ENCODE measurements at regions not wholly inside any gene's neighbourhood (a gene's known extent, or its start where the extent isn't known, plus 50 kb on each side); places are given as distances from the start of the nearest gene placed in this dataset.

DNA sequence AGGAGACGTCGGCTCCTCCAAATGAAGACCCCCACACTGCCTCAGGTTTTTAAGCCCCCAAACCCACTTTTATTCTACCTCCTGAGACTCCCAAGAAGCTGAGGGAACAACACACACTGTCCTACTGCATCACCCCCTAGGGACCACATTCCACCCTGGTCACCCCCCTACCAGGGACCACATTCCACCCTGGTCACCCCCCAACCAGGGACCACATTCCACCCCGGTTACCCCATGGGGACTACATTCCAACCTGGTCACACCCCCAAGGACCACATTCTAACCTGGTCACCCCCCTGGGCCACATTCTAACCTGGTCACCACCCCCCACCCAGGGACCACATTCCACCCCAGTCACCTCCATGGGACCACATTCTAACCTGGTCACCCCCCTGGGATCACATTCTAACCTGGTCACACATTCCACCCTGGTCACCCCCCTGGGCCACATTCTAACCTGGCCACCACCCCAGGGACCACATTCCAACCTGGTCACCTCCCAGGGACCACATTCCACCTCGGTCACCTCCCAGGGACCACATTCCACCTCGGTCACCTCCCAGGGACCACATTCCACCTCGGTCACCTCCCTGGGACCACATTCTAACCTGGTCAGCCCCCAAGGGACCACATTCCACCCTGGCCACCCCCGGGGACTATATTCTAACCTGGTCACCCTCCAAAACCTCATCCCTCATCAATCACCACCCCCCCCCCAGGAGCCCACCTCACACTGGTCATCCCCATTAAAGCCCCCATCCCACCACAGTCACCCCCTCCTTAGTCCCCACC, 587.6 kb downstream of the NPHP4 start:
- no peak for DNase-seq

DNA sequence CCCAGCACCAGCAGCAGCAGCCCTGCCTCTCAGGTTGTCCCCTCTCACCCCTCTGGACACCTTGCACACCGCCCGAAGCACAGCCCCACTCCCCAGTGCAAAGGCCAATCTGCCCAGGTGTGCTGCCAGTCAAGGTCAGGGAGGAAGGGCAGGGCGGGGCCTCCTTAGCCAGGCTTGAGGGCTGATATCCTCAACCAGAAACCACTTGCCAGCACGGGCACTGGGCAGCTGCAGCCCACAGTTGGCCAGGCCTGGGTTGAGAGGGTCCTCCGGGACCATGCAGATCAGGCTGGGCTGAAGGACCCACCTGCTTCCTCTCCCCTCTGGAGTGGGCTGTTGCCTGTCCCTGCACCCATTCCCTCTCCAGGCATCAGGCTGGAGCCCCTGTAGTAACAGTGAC, 588.3 kb downstream of the NPHP4 start:
- DNase-seq, result no peak

DNA sequence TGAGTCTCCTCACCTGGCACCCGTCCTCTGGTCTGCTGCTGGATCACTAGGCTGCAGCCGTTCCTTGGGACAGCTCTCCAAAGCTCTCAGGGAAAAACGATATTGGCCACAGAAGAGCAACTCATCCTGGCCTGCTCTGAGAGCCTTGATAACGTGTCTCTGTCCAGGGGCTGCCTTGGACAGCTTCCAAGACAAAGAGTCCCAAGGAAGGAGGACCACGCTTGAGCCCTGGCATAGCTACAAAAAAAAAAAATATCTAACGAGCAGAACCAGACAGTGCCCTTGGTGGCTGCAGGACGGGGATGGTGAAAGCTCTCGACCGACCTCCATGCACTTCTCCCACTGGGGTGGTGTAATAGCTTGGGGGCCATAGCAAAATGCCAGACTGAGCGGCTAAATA, 589.6 kb downstream of the NPHP4 start:
- DNase-seq, result no peak

DNA sequence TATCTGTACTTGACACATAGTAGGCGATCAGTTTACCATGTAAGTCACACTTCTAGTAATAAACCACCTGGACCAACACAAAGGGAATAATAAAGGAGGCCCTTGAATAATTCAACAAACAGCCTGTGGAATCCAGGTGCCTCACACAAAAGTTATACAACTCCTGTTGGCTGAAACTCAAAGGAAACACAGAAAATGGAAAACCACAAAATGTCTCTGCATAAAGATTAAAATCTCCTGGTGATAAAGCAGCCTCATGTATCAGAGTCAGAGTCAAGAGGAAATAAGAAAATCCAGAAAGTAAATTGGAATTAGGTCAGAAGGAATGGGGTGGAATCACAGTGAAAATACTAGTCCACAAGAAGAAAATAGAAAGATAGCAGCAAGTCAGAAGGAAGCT, 592.5 kb downstream of the NPHP4 start:
- DNase-seq, result no peak

DNA sequence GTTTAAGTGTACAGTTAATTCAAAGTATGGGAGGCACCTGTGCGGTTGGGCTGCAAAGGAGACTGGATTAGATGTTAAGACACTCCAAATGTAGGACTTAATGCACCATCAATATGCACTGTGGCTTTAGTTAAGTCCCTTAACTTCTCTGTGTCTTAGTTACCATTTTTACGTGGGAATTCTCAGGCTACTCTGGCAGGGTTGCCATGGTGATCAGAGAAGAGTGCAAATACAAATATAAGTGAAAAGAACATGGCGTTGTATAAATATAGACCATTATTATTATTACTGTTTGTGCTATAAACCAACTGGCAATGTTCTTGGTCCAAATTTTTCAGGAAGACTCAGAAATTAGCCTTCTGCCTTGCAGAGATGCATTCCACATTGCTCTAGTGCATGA, 595.6 kb downstream of the NPHP4 start:
- DNase-seq, result no peak

DNA sequence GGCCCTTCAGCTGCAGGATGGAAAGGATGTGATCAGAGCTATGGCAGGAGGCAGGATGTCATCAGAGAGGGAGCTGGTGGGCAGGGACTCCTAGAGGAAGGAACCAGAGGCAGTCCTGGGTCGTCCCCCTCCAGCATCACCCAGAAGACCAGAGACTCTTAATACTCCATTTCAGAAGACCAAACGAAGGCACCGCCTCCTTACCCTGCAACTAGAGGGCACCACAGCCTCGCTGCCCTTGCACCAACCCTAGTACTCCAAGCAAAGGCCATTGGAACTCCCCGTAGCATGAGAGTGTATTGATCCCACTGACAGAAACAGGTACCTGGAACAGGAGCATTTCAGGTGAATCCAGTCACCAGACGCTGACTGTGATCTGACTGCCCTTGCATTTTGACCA, 598.1 kb downstream of the NPHP4 start:
- no peak for DNase-seq

DNA sequence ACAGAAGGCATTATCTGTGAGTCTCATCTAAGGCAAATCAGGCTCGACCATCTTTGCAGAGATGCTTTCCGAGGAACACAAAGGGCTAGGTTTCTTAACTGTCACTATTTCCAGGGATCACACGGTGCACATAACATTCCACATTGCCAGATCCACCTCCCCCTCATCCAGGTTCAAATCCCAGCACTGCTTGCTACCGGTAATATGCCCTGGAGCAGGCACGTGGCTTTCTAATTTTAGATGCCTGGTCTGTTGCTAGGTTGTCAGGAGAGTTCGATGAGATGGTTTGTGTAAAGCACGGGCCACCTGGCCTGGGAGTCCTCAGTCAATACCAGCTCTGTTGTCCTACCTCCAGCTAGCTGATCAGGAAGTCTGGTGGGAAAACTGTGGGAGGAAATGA, 598.6 kb downstream of the NPHP4 start:
- DNase-seq, result no peak

DNA sequence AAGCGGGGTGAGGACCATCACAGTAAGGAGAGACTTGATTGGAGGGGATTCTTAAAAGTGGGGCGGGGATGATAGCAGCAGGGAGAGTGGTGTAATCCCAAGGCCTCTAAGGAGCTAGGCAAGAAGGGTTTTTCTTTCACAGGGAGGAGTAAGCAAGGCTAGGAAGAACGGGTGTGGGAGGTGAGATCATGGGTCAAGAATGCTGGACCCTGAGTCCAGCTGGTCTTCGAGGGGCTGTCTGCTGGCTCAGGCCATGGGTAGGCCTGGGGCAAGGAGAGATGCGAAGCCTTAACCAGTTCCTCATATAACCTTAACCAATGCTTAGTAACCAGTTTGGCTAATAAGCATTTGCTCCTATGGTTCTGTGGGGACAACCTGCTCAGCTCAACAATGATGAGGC, 599.1 kb downstream of the NPHP4 start:
- DNase-seq, result no peak

DNA sequence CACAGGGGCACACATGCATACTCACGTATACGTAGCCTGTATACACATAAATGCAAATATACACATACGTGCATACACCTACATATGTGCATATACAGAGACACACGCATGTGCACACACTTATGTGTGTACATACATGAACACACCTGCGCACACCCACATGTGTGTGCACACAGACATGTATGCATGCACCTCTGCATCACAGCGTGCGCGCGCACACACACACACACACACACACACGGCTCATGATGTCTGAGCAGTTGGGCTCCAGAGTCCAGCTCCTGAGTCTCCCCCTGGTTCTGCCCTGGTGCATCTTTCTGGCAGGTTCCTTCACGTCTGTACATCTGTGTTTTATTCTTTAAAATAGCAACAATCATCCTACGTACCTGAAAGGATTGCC, 600.5 kb downstream of the NPHP4 start:
- DNase-seq, result no peak

DNA sequence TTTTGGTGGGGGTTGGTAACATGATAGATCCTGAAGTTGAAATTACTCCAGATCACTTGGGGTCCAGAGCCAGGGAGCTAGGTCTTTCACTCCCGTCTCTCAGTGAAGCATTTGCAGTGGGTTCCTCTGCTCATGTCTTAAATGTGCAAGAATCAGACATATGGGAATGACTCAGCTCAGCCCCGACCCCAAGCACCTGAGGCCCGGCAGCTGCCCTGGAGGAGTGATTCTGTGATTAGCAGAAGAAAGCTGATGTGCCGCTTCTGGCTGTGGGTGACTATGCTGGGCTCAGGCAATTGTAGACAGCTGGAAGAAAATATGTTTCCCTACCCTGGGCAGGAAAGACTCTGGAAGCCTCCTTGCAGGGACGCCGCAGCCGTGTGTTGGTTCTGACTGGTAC, 601.7 kb downstream of the NPHP4 start:
- no peak for DNase-seq

DNA sequence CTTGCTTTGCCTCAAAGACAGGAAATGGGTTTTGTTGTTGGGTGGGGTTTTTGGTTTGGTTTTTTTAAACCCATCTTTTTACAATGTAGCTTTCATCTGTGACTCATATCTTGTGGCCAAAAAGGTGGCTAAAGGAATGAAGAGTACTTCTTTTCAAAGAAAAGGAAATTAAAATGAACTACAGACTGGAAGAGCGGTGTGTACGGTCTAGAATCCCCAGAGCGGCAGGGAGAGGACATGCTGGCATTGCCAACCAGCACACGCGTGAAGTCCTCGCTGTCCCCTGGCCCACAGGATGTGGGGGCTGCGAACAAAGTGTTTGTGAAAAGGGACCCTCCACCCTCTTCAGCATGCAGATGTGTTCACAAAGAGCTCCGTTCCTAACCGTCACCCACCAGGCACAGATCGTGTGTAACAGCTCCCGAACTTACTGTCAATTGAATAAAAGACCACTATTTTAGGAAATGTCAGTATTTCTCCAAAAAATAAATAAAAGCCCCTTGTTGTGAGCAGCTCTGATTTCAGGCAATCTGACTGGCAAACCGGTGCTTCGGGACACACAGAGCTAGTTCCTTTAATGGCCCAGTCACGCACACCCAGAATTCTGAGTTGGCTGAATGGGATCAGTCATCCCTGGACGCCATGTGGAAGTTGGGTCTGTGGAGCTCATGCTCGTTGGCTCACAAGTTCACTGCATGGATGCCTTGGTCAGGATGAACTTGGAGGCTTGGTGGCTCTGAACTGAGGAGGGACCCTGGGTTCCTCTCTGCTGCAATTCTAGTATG, 602.9 kb downstream of the NPHP4 start:
- no peak for DNase-seq

DNA sequence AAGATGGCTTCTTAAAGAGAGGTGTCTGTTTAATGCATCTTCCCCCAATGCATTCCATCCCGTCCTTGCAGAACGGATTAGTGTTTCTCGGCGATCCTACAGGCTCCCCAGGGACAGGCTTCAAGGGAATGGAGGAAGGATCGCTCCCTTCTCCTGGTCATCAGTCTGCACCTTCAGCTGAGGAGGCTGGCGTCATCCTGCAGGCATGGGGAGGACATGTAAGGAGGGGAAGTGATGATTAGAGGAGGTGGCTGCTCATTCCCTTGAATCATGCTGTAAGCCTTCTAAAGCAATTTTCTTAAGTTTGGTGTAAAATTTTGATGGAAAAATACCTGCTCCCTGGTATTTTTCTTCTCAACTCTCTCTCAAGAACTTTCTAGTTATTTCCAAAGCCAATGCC, 603.6 kb downstream of the NPHP4 start:
- no peak for DNase-seq

DNA sequence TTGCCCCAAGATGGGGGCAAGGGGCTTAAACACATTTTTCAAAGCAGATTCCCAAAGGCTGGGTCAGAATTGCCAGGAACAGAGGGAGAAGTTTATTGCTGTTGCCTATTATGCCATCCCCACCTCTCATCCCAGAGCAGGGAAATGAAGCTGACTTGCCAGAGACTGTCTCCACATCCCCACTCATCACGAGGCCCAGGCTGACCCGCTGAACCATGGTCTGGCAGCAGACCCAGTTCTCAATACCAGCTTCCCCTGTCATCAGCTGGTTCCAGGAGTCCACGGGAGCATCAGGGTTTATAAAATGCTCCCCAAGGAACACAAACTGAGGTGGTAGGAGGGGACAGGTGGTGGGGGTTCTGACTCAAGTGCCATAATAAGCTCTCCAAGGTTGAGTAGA, 605.9 kb downstream of the NPHP4 start:
- no peak for DNase-seq

DNA sequence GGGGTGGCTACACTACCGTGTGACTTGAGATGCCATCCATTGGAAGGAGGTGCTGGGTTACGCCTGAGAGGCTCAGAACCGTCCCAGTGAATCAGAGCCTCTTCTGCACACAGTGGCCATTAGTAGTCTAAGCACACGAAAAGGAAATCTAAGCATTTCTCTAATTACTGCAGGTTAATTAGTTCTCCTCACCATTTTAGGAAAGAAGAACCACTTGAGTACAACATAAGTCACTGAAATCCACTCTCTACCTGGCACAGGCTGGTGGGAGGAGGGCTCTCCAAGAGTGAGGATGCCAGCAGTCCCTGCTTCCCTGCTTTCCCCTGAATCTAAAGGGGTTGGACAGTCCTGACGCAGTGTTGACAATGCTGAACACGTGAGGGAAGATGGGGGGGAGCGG, 606.3 kb downstream of the NPHP4 start:
- no peak for DNase-seq

DNA sequence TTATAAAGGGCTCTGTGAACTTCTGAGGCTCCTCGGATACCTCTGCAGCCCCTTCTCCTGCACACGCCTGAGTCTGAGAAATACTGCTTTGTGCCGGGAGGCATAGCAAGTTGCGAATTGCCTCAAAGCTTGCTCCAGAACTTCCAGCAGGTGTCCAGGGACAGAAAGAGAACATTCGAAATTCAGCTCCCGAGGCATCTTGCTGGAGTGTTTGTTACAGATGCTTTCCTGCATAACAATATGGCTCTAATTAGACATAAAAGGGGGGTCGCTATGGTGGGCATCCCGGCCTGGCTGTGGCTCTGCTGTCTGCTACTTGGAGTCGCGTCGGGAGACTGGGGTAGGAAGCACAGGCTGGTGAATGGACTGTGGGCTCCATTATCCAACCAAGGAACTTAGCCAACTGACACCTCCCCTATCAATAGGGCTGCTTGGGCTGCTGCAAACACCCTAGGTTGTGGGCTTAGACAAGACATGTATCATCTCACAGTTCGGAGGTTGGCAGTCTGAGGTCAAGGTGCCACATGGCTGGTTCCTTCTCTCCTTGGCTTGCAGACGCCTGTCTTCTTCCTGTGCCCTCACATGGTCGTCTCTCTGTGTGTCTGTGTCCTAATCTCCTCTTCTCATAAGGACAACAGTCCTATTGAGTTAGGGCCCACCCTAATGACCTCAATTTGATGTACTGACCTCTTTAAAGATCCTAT, 607.0 kb downstream of the NPHP4 start:
- no peak for DNase-seq

DNA sequence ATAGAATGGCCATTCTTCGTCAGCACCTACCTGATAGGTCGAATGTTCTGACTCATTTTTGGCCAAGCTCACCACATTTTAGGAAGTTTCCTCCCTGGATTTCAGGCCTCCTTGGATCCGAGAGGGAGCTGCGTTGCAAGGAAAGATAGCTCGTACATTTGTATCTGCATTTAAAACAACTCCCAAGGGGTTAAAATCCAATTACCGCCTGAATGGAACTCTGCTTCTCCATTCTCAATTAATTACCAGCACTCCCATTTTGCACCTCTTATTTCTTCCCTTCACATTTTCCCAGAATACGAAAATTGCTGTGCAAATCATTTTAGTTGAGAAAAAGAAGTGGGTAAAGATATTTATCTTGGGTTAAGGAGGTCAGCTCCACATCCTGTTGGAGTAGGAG, 610.7 kb downstream of the NPHP4 start:
- DNase-seq, result no peak

DNA sequence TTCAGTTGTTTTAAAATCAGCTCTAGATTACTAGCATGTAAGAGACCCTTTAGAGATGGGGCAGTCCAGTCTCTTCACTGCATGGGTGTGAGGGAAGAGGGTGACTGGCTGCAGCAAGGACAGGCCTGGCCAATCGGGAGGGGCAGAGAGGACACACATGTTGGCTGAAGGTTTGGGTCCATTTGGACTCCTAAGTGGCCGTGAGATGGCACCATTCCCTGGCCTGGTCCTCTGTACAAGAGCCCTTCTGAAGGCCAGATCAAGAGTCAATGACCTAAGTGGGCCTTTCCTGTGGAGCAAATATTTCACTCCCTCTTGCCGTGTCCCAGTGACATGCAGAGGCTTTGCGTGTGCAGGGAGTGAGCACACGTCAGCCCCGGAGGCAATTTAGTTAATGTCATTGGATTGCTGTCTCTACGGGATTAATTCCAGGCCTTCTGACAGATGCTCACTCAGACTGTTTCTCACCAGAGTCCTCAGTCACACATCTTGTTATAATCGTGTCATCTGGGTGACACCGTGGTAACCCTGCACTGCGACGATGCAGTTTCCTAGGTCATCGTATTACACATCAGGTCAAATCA, 613.0 kb downstream of the NPHP4 start:
- DNase-seq, result no peak

DNA sequence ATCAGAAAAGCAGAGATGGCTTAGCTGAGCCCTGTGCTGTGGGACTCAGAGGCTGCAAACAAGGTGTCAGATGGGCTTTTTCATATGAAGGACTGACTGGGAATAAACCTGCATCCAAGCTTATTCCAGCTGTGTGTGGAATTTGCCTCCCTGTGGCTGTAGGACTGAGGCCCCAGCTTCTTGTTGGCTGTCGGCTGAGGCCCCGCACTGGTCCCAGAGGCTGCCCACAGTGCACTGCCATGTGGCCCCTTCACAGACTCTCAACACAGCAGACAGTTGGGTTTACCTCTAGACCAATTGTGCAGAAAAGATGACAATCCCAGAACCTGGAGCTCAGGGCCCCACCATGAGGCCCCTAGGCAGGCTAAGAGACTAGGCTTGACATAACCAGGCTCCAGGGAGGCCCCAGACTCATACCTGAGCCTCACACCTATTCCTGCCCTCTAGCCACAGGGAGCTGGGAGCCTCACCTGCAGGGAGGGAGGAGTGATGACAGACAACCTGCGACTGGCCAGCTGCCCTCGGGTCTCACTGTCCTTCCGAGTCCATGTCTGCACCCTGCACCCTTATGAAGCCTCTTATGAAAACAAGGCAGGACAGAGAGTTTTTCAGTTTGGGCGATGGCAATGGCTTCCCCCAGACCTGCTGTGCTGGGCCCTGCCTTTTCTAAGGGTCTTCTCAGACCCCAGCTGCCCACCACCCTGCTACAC, 615.5 kb downstream of the NPHP4 start:
- DNase-seq, result no peak

DNA sequence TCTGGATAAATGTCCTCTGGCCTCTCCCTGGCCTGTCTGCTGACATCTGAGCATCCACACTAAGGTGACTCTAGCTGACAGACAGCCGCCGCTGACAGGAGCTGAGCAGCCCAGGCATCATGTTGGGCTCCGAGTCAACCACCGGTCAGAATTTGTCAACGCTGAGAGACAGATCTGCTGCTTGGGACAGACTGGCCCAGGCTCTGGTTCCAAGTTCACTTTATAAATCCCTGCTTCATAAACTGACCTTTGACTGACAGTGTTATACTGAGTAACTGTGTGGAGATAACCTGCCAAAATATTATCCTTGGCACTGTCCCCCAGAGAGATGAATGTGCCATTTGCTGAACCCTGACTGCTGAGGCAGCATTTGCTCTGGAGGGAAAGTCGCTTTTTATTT, 616.7 kb downstream of the NPHP4 start:
- no peak for DNase-seq

DNA sequence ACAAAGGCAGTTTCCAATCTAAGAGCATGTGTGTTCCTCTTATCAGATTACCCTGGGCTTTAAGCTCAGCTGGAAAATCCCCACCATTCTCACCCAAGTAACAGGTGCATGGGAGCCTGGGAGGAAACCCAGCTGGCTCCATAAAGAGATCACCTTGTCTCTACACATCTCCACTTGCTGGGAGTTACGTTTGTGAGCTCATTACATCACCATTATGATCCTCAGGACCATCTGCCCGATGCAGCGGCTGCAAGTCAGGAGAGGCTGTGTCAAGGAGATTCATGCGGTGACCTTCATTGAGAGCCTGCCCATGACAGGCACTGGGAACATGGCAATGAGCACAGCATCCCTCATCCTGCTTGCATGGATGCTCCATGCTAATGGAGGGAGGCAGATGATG, 618.0 kb downstream of the NPHP4 start:
- DNase-seq, result no peak

DNA sequence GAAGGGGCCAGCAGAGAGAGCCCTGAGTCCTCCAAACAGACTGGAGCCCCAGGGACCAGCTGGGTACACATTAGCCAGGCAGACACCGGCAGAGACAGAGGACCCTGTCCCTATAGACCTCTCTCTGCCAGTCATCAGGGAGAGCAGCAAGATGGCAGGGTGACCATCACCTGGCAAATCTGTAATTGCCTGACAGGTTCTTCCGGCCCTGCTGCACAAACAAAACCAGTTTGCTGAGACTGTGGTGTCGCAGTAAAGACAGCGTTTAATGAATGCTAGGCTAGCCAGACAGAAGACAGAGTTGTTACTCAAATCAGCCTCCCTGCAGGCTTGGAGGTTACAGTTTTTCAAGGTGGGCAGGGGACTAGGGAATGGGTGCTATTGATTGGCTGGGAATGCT, 618.9 kb downstream of the NPHP4 start:
- no peak for DNase-seq

DNA sequence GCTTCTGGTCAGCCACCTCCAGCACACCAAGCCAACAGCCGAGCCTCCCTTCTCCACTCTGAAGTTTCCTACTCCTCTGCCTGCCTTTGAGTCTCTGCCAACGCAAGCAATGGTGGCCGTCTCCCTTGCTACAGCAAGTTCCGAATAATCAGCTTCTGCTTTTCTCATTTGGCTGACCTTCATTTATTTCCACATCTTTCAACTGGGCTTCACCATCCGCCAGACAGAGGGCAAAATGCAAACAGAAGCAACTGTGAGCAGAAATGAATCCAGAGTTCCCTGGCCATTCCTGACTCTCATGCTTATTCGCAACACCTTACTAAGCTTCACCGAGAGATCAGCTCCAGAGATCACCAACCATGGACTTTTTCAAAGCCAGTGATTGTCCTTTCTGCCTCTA, 621.0 kb downstream of the NPHP4 start:
- DNase-seq, result no peak

DNA sequence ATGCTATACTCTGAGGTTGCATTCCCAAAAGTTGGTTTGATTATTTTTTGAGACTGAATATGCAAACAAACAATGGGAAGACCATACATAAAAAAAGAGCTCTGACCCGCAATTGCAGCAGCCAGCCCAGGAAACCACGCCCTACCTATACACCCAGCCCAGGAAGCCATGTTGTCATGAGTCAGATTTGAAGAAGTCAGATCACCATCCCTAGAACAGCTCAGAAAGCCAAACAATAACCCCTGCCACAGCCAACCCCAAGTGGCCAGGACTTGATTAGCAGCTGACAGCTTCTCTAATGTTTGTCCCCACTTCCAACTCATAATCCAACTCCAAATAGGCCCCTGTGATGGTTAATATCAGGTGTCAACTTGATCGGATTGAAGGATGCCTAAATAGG, 621.9 kb downstream of the NPHP4 start:
- DNase-seq, result no peak
